BJ (cell line): ENCODE measurements at regions not wholly inside any gene's neighbourhood (a gene's known extent, or its start where the extent isn't known, plus 50 kb on each side); places are given as distances from the start of the nearest gene placed in this dataset.

Experiments used
- CTCF ChIA-PET: fragments of 350-600 bp; formaldehyde crosslinking; extraction: SDS; loops from one replicate; lab custom pipeline; 2021; ENCODE audit warnings: antibody characterized with exemption, inconsistent platforms; lab: Yijun Ruan, JAX
- POLR2A ChIA-PET: fragments of 300-600 bp; sonication (Branson Sonifier 250); formaldehyde crosslinking; extraction: SDS; loops from one replicate; lab custom pipeline; 2021; ENCODE audit warnings: antibody characterized with exemption; lab: Charles Lee
- DNase-seq: peaks from one replicate; pipeline ENCODE4 v3.0.0-alpha.2; 2011; ENCODE audit warnings: low read depth
- H3K27me3 ChIP-seq: 2 replicates; pipeline ENCODE4 v1.6.0; 2011; ENCODE audit warnings: low read length; ENCODE audit not compliant: control insufficient read depth, insufficient read depth
- H3K36me3 ChIP-seq: 2 replicates; pipeline ENCODE4 v1.5.1; 2011; ENCODE audit warnings: low read length; ENCODE audit not compliant: control insufficient read depth, insufficient read depth
- H3K4me3 ChIP-seq: 2 replicates; pipeline ENCODE4 v1.5.1; 2011; ENCODE audit warnings: low read depth, mild to moderate bottlenecking, control low read depth, low read length
- CTCF ChIP-seq: IDR thresholded peaks from 2 replicates; pipeline ENCODE4 v1.5.1; 2011; ENCODE audit warnings: low read depth, mild to moderate bottlenecking, control low read depth, inconsistent platforms, low read length, moderate library complexity; ENCODE audit not compliant: insufficient read depth

GRCh38 chr5:73228052-73228451 lies 55.1 kb downstream of the TMEM174 start:
- ChIA-PET CTCF (interaction anchor here (0.6 to 3.3 kb wide), 3 partner anchors 10 to 223 kb away, joined by 3 to 17 read pairs (median 17); no protein-coding TSS in a partner anchor), POLR2A (no interaction called here)

More at GRCh38 chr5:73228052-73228451, 55.1 kb downstream of the TMEM174 start:
- no peaks in the 10 kb centered on the region for H3K36me3 ChIP-seq
- no peak for TF ChIP-seq CTCF
- H3K4me3 ChIP-seq = no peak overlapping the region
- no peak for DNase-seq
- no peaks in the 10 kb centered on the region for H3K27me3 ChIP-seq
